ENCODE measurements at regions not wholly inside any gene's neighbourhood (a gene's known extent, or its start where the extent isn't known, plus 50 kb on each side); places are given as distances from the start of the nearest gene placed in this dataset.
"Not testable (repeated sequence)": the region's sequence is repeated elsewhere in the genome, so short reads cannot be mapped to it uniquely, and the experiment has no call there.

DNA sequence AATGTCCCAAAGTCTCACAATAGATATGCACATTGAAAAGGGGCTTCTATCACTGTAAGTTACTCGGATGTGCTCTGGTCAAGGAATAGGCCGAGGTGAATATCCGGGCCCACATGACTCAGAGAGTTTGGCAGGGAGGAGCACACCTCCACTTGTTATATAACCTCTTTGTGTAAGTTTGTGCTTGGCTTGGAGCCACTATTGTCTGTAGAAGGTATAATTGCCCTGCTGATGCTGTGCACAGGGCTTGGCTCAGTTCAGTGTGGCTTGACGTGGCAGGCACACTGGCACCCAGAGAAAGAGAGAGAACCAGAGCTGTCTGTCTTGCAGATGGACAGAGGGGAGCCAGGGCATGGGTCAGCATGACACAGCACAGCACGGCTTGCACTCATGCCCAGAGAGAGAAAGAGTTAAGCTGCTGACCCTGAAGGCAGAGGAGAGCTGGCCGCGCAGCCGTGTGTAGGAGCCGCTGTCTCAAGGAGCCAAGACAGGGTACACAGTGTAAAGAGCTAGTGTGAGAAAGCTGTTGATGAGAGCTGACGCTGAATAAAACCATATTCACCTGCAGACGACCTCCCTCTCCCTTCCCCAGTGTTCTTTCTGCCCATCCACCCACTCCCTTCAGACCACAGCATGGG, 482.5 kb downstream of the C6orf118 start:
- DNase-seq (ENCODE audit: low spot score), result peak; percentile 39

- DNase-seq (ENCODE audit: low spot score), result no peak
Measured at GRCh38 chr6:164825386-164825785, 484.0 kb downstream of the C6orf118 start.

DNA sequence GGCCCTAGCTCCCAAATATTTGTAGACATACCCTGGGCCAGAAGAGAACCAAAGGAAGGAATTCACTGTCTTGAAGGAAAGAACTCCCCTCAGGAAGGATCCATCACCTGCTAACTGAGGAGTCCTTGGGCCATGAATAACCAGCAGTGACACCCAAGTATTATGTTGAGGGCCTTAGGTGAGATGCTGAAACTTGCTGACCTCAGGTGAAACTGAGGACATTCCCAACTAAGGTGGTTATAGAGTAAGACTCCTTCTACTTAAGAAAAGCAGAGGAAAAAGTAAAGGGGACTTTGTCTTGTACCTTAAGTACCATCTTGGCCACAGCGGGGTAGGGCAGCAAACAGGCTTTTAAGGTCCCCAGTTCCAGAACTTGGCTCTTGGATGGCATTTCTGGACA, 491.7 kb downstream of the C6orf118 start:
- no peak for DNase-seq (ENCODE audit: low spot score)

- no peak for DNase-seq (ENCODE audit: low spot score)
Measured at GRCh38 chr6:164812706-164813105, 496.7 kb downstream of the C6orf118 start.

- DNase-seq (ENCODE audit: low spot score), result no peak
Measured at GRCh38 chr6:164807125-164807524, 502.3 kb downstream of the C6orf118 start.

DNA sequence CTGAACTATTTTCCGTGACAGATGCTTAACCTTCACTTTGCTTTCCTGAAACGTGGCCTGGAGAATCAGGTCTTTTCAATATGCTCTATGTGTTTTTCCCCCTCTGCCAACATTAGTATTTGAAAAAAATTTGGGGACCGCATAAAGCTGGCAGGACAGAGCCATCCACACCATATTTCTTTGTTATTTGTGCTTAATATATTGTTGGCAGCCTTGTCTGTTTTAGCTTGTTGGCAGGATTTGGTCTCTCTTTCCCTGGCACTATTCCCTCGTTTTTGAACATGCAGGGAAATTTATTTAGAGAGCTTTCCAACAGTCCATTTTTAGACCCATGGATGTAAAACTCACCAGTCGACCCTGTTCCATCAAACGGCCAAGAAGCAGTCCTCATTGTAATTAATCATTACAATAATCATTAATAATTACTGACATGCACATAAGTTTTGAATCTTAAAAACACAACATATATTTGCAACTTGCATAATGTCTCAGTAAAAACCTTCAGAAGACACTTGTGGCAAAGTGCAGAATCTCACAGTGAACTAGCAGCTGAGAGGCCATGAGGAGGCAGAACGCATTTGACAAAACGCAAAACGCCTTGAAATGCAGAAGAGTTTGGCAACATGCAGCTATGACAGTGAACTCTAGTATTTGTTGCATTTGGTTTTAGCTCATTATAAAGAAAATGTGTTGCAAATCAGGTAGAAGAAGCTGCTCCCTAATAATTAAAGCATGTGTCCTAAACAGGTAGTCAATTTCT, 514.2 kb downstream of the C6orf118 start:
- no peak for DNase-seq (ENCODE audit: low spot score)

DNA sequence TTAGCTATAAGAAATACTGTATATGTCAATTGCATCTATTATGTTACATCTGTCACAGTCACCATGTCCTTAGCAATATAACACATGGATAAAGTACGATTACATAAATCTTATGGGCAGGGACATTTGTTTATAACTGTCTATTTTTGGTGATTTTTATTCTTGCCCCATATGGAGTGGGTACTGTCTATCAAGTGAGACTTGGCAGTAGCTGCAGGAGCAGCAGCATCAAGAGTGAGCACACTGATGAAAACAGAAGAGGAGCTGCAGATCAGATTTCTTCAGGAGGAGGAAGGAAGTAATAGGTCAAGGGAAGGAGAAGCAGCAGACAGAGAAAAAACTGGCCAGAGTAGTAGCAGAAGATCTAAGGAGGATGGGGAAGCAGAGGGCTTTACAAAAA, 516.7 kb downstream of the C6orf118 start:
- no peak for DNase-seq (ENCODE audit: low spot score)

DNA sequence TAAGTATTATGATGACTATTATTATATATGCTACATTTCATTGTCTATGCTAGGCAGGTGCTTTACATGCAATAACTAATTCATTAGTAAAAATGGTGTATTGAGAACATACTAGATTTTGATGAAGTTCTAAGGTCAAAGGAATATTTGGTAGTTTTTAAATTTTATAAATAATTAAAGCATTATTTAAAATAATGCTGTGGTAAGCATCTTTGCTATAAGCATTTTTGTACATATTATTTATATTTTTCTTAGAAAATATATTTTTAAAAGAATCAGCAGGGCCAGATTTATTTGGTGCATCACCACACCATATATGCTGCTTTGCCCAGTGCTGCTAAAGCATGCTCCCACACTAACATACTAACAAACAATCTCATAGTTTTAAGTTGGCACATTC, 517.9 kb downstream of the C6orf118 start:
- no peak for DNase-seq (ENCODE audit: low spot score)

DNA sequence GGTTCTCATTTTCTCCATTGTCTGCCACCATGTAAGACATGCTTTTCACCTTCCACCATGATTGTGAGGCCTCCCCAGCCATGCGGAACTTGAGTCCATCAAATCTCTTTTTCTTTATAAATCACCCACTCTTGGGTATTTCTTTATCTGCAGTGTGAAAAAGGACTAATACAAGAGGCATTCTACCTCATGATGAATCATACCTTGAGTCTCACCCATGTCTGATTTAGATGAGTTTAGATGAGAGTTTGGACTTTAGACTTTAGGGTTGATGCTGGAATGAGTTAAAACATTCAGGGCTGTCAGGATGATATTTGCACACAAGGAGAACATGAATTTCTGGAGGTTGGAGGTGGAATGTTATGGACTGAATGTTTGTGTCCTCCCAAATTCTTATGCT, 545.6 kb downstream of the C6orf118 start:
- DNase-seq (ENCODE audit: low spot score), result no peak

DNA sequence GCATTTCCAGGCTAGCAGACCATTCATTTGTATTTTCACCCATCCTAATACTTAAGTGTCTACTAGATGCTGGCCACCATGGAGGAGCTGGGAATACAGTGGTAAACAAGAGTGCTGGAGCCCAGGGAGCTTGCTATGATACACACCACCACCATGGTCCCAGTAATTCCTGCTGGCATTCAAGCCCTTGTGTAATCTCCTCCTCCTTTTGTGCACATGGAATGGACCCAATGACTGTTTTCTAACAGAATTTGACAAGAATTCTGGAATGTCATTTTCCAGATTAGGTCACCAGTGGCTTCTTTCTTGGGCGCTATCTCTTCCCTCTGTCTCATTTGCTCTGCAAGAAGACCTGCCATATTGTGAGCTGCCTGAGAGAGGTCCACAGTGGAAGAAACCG, 552.0 kb downstream of the C6orf118 start:
- no peak for DNase-seq (ENCODE audit: low spot score)

- no peak for DNase-seq (ENCODE audit: low spot score)
Measured at GRCh38 chr6:164756723-164757122, 552.7 kb downstream of the C6orf118 start.

DNA sequence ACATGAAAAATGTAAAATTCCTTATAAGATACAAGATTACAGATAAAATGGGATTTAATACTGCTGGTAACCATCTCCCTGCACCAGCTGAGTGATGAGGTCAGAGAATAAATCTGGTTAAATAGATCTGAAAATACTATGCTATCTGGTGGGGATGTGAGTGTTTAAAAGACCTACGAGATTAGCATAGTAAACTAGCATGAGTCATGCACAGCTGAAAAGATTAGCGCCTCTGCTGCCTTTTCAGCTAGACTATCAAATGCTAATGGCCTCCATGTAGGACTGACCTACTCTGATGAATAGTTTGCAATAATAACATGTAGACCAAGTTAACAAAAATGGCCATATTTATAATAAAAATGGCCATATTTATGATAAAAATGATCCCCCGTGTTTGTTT, 553.3 kb downstream of the C6orf118 start:
- DNase-seq (ENCODE audit: low spot score), result no peak

GRCh38 chr6:164753517-164753916, 555.9 kb downstream of the C6orf118 start:
- peak; percentile 26 for DNase-seq (ENCODE audit: low spot score)

GRCh38 chr6:164751395-164751794, 558.0 kb downstream of the C6orf118 start:
- no peak for DNase-seq (ENCODE audit: low spot score)

DNA sequence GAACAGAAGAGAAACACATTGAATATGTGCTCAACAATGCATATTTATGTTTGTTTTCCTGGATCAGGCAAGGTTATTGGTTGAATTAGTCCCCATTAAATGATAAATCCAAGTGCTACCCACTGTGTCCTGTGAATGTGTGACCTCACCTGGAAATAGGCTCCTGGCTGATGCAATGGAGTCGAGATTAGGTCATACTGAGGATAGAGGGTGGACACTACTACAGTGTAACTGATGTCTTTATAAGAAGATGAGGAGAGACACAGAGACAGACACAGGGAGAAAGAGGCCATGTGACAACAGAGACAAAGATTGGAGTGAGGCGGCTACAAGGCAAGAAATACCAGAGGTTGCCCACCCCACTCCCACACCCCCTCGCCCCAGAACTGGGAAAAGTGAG, 559.3 kb downstream of the C6orf118 start:
- no peak for DNase-seq (ENCODE audit: low spot score)

- DNase-seq (ENCODE audit: low spot score), result no peak
Measured at GRCh38 chr6:164749221-164750064, 560.0 kb downstream of the C6orf118 start.

GRCh38 chr6:164744301-164744700, 565.1 kb downstream of the C6orf118 start:
- no peak for DNase-seq (ENCODE audit: low spot score)

DNA sequence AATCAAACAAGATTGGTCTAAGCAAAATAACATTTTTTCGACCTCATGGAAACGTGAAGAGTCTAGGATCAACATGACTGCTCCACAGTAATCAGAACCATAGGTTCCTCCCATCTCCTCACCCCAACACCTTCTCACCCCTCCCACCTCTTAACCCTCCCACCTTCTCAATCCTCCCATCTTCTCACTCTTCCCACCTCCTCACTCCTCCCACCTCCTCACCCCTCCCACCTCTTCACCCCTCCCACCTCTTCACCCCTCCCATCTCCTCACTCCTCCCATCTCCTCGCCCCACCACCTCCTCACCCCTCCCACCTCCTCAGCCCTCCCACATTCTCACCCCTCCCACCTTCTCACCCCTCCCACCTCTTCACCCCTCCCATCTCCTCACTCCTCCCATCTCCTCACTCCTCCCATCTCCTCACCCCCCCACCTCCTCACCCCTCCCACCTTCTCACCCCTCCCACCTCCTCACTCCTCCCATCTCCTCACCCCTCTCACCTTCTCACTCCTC, 567.4 kb downstream of the C6orf118 start:
- DNase-seq (ENCODE audit: low spot score), result no peak

- DNase-seq (ENCODE audit: low spot score), result not testable (repeated sequence)
Measured at GRCh38 chr6:164736090-164736489, 573.3 kb downstream of the C6orf118 start.

DNA sequence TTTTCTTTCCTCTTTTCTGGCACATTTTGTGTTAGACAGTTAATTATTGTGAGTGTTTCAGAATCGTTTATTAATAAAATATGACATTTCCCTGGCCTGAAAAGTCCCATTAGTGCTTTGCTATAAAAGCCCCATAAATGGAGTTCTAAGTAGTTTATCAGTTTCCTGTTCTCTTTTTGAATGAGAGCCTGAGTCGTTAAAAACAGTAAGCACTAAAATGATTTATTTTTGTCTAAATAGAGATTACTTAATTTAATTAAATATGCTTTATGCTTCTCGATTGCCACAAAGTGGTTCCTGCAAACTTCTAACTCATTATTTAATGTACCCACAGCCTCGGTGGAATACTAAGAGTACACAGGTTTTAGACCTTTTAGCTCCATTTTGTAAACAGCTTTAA, 577.9 kb downstream of the C6orf118 start:
- no peak for DNase-seq (ENCODE audit: low spot score)

GRCh38 chr6:164721460-164721859, 587.9 kb downstream of the C6orf118 start:
- DNase-seq (ENCODE audit: low spot score), result no peak

GRCh38 chr6:164700497-164700896, 608.9 kb downstream of the C6orf118 start:
- DNase-seq (ENCODE audit: low spot score), result no peak

- DNase-seq (ENCODE audit: low spot score), result peak; percentile 81
Measured at GRCh38 chr6:164695896-164696295, 613.5 kb downstream of the C6orf118 start.
